ENCODE measurements at regions not wholly inside any gene's neighbourhood (a gene's known extent, or its start where the extent isn't known, plus 50 kb on each side); places are given as distances from the start of the nearest gene placed in this dataset.

DNA sequence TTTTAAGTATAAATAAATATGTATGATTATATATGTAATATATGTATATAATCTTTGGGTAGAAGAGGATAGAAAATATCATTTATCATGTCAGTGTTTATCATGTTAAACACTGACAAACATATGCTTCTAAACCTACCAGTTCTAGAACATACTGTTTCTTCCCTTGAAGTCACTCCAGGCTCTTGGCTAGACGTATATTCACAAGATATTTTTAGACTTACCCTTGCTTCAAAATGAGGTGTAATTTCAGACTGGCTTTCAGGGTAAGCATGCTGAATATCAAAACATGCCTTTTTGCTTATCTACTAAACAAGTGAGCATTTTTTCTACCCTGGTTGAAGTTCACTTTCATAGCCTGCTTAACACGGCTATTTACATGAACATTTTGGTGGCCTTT lies 642.4 kb upstream of the PKDCC start:
- Histone ChIP-seq H3K9me3 (replicated peaks in 1 of 2; ENCODE audit: control insufficient read depth in 2 of 2, insufficient read depth in 1 of 2, low read depth in 1 of 2, low read length in 2 of 2) (no peaks in the 10 kb centered on the region), H2BK120ac (ENCODE audit: low read depth, low read length) (no peak overlapping the region), H4K91ac (ENCODE audit: low read depth, low read length, poor library complexity) (no peak overlapping the region), H3K23ac (ENCODE audit: low read depth, low read length, poor library complexity) (no peak overlapping the region), H2BK15ac (ENCODE audit: low read length) (no peak overlapping the region), H4K8ac (ENCODE audit: low read depth, low read length) (no peak overlapping the region), H3K18ac (ENCODE audit: low read length) (no peak overlapping the region), H3K9ac (ENCODE audit: low read depth, low read length, poor library complexity) (no peak overlapping the region), H3K4me2 (ENCODE audit: insufficient read depth, low read length, poor library complexity, severe bottlenecking) (no peak overlapping the region), H3K27ac (replicated peaks; ENCODE audit: low read length) (no peak overlapping the region), H2BK5ac (ENCODE audit: low read length) (no peak overlapping the region), H3K4ac (ENCODE audit: low read length) (no peak overlapping the region), H3K4me1 (ENCODE audit: control insufficient read depth in 2 of 2, insufficient read depth in 1 of 2, low read depth in 1 of 2, low read length in 2 of 2) (no peaks in the 10 kb centered on the region), H2AK5ac (ENCODE audit: low read depth, low read length) (no peak overlapping the region), H3K4me3 (ENCODE audit: low read length in 2 of 2) (no peak overlapping the region), H2BK12ac (ENCODE audit: low read length) (no peak overlapping the region), H2AFZ (ENCODE audit: low read length) (no peak overlapping the region), H3K27me3 (ENCODE audit: control insufficient read depth in 3 of 3, insufficient read depth in 3 of 3, low read depth in 1 of 3, low read length in 3 of 3) (peaks cover 0 to 3% (median 0%) of the 10 kb centered on the region in 3 experiments), H3K14ac (ENCODE audit: low read length) (no peak overlapping the region), H3K79me1 (ENCODE audit: low read depth, low read length) (no peaks in the 10 kb centered on the region), H3K36me3 (replicated peaks in 1 of 2; ENCODE audit: control insufficient read depth in 2 of 2, insufficient read depth in 2 of 2, low read length in 2 of 2) (no peaks in the 10 kb centered on the region)
- DNase-seq (ENCODE audit: low spot score) = no peak
- no CpG with 5 or more reads among the region's 2 CpGs for WGBS, 2 donors (ENCODE audit: extremely low coverage in 2 of 2, insufficient read length in 2 of 2, insufficient replicate concordance in 1 of 2)

DNA sequence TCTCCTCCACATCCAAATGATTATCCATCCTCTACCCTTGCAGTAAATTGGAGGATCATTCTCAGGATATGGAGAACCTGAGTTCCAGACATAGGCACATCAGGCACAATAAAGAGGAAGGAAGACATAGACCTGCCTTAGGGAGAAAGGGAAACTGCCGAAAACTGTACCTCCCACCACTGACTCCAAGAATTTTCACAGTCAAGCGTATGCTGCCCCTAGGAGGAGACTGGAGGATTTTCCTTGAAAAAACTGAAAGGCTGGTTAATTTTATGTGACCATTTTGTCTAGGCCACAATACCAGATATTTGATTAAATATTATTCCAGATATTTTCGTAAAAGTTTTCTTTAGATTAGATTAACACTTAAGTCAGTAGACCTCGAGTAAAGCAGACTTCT lies 638.5 kb upstream of the PKDCC start:
- Histone ChIP-seq H3K14ac (ENCODE audit: low read length) (no peak overlapping the region), H3K4ac (ENCODE audit: low read length) (no peak overlapping the region), H3K18ac (ENCODE audit: low read length) (no peak overlapping the region), H2BK5ac (ENCODE audit: low read length) (no peak overlapping the region), H2BK12ac (ENCODE audit: low read length) (no peak overlapping the region), H4K91ac (ENCODE audit: low read depth, low read length, poor library complexity) (no peak overlapping the region), H2AK5ac (ENCODE audit: low read depth, low read length) (no peak overlapping the region), H3K36me3 (replicated peaks in 1 of 2; ENCODE audit: control insufficient read depth in 2 of 2, insufficient read depth in 2 of 2, low read length in 2 of 2) (no peaks in the 10 kb centered on the region), H3K4me1 (ENCODE audit: control insufficient read depth in 2 of 2, insufficient read depth in 1 of 2, low read depth in 1 of 2, low read length in 2 of 2) (no peaks in the 10 kb centered on the region), H3K27me3 (ENCODE audit: control insufficient read depth in 3 of 3, insufficient read depth in 3 of 3, low read depth in 1 of 3, low read length in 3 of 3) (no peaks in the 10 kb centered on the region), H2BK15ac (ENCODE audit: low read length) (no peak overlapping the region), H4K8ac (ENCODE audit: low read depth, low read length) (no peak overlapping the region), H3K4me3 (ENCODE audit: low read length in 2 of 2) (no peak overlapping the region), H3K27ac (replicated peaks; ENCODE audit: low read length) (no peak overlapping the region), H3K9me3 (replicated peaks in 1 of 2; ENCODE audit: control insufficient read depth in 2 of 2, insufficient read depth in 1 of 2, low read depth in 1 of 2, low read length in 2 of 2) (no peaks in the 10 kb centered on the region), H2AFZ (ENCODE audit: low read length) (no peak overlapping the region), H3K9ac (ENCODE audit: low read depth, low read length, poor library complexity) (no peak overlapping the region), H3K23ac (ENCODE audit: low read depth, low read length, poor library complexity) (no peak overlapping the region), H2BK120ac (ENCODE audit: low read depth, low read length) (no peak overlapping the region), H3K79me1 (ENCODE audit: low read depth, low read length) (no peaks in the 10 kb centered on the region), H3K4me2 (ENCODE audit: insufficient read depth, low read length, poor library complexity, severe bottlenecking) (no peak overlapping the region)
- no CpG with 5 or more reads among the region's 4 CpGs for WGBS, 2 donors (ENCODE audit: extremely low coverage in 2 of 2, insufficient read length in 2 of 2, insufficient replicate concordance in 1 of 2)
- DNase-seq (ENCODE audit: low spot score) = no peak

DNA sequence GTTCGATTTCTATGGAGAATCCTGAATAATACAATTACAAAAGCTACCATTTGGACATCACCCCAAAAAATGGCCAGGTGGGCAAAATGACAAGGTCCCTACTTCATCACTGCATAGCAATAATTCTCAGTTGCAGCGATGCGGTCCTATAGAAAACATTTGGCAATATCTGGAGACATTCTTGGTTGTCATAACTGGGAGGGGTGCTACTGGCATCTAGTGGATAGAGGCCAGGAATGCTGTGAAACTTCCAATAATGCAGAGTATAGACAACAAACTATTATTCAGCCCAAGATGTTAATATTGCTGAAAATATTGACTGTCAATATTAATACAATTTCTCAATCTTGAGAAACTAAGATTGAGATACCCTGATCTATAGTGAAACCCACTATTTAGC lies 637.8 kb upstream of the PKDCC start:
- no CpG with 5 or more reads among the region's 3 CpGs for WGBS, 2 donors (ENCODE audit: extremely low coverage in 2 of 2, insufficient read length in 2 of 2, insufficient replicate concordance in 1 of 2)
- DNase-seq (ENCODE audit: low spot score) = no peak

DNA sequence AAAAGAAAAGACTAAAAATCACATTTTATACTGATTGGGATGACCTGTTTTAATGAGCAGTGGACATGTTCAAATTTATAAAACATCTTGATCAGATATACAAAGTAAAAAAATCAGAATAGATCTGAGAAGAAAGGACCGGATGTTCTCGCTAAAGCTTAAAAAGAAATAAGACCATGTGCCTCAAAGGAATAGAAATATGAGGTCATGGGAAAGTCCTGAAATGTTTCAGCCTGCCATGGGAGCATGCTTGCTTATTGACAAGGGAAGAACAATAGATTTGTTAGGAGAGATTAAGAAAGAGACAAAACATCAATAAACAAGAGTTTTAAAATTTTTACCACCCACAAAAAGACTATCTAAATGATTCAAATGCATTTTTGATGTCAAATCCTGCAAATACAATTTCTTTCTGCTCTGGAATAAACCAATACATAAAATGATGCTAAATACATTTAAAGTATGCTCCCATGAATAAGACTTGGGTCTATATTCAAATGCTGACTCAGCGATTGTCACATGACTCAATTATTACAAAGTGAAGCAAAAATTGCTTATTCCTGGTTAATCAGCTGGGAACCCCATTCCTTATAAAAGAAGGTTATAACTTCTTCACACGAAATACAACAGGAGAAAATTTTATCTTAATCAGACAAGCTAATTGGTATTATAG lies 633.9 kb upstream of the PKDCC start:
- WGBS, 2 donors (ENCODE audit: extremely low coverage in 2 of 2, insufficient read length in 2 of 2, insufficient replicate concordance in 1 of 2) = no CpG with 5 or more reads among the region's 4 CpGs
- Histone ChIP-seq H3K4ac (ENCODE audit: low read length) (no peak overlapping the region), H2AK5ac (ENCODE audit: low read depth, low read length) (no peak overlapping the region), H2BK120ac (ENCODE audit: low read depth, low read length) (no peak overlapping the region), H2BK12ac (ENCODE audit: low read length) (no peak overlapping the region), H3K18ac (ENCODE audit: low read length) (no peak overlapping the region), H3K9me3 (replicated peaks in 1 of 2; ENCODE audit: control insufficient read depth in 2 of 2, insufficient read depth in 1 of 2, low read depth in 1 of 2, low read length in 2 of 2) (peaks cover 0 to 4% of the 10 kb centered on the region in 2 donors), H4K8ac (ENCODE audit: low read depth, low read length) (no peak overlapping the region), H3K79me1 (ENCODE audit: low read depth, low read length) (peaks cover 1% of the 10 kb centered on the region), H3K27ac (replicated peaks; ENCODE audit: low read length) (no peak overlapping the region), H3K4me3 (ENCODE audit: low read length in 2 of 2) (no peak overlapping the region), H2AFZ (ENCODE audit: low read length) (no peak overlapping the region), H3K23ac (ENCODE audit: low read depth, low read length, poor library complexity) (no peak overlapping the region), H4K91ac (ENCODE audit: low read depth, low read length, poor library complexity) (no peak overlapping the region), H3K36me3 (replicated peaks in 1 of 2; ENCODE audit: control insufficient read depth in 2 of 2, insufficient read depth in 2 of 2, low read length in 2 of 2) (peaks cover 0 to 2% of the 10 kb centered on the region in 2 donors), H3K27me3 (ENCODE audit: control insufficient read depth in 3 of 3, insufficient read depth in 3 of 3, low read depth in 1 of 3, low read length in 3 of 3) (no peaks in the 10 kb centered on the region), H2BK15ac (ENCODE audit: low read length) (no peak overlapping the region), H3K9ac (ENCODE audit: low read depth, low read length, poor library complexity) (no peak overlapping the region), H3K14ac (ENCODE audit: low read length) (no peak overlapping the region), H2BK5ac (ENCODE audit: low read length) (no peak overlapping the region), H3K4me2 (ENCODE audit: insufficient read depth, low read length, poor library complexity, severe bottlenecking) (no peak overlapping the region), H3K4me1 (ENCODE audit: control insufficient read depth in 2 of 2, insufficient read depth in 1 of 2, low read depth in 1 of 2, low read length in 2 of 2) (peaks cover 0 to 1% of the 10 kb centered on the region in 2 donors)
- DNase-seq (ENCODE audit: low spot score) = no peak

More for the DNA sequence above, 637.8 kb upstream of the PKDCC start:
- H2AK5ac ChIP-seq (ENCODE audit: low read depth, low read length) = no peak overlapping the region
- no peak overlapping the region for H2BK5ac ChIP-seq (ENCODE audit: low read length)
- H4K8ac ChIP-seq (ENCODE audit: low read depth, low read length) = no peak overlapping the region
- H2BK12ac ChIP-seq (ENCODE audit: low read length) = no peak overlapping the region
- no peak overlapping the region for H3K4ac ChIP-seq (ENCODE audit: low read length)
- H3K23ac ChIP-seq (ENCODE audit: low read depth, low read length, poor library complexity) = no peak overlapping the region
- H3K9ac ChIP-seq (ENCODE audit: low read depth, low read length, poor library complexity) = no peak overlapping the region
- H3K27ac ChIP-seq (replicated peaks; ENCODE audit: low read length) = no peak overlapping the region
- H3K4me3 ChIP-seq (ENCODE audit: low read length in 2 of 2) = no peak overlapping the region
- no peak overlapping the region for H3K14ac ChIP-seq (ENCODE audit: low read length)
- no peak overlapping the region for H2AFZ ChIP-seq (ENCODE audit: low read length)
- no peak overlapping the region for H3K4me2 ChIP-seq (ENCODE audit: insufficient read depth, low read length, poor library complexity, severe bottlenecking)
- peaks cover 0 to 2% of the 10 kb centered on the region in 2 donors for H3K36me3 ChIP-seq (replicated peaks in 1 of 2; ENCODE audit: control insufficient read depth in 2 of 2, insufficient read depth in 2 of 2, low read length in 2 of 2)
- peaks cover 1% of the 10 kb centered on the region for H3K79me1 ChIP-seq (ENCODE audit: low read depth, low read length)
- H3K27me3 ChIP-seq (ENCODE audit: control insufficient read depth in 3 of 3, insufficient read depth in 3 of 3, low read depth in 1 of 3, low read length in 3 of 3) = no peaks in the 10 kb centered on the region
- no peak overlapping the region for H4K91ac ChIP-seq (ENCODE audit: low read depth, low read length, poor library complexity)
- H3K18ac ChIP-seq (ENCODE audit: low read length) = no peak overlapping the region
- no peak overlapping the region for H2BK120ac ChIP-seq (ENCODE audit: low read depth, low read length)
- H3K9me3 ChIP-seq (replicated peaks in 1 of 2; ENCODE audit: control insufficient read depth in 2 of 2, insufficient read depth in 1 of 2, low read depth in 1 of 2, low read length in 2 of 2) = peaks cover 0 to 4% of the 10 kb centered on the region in 2 donors
- H2BK15ac ChIP-seq (ENCODE audit: low read length) = no peak overlapping the region
- peaks cover 0 to 1% of the 10 kb centered on the region in 2 donors for H3K4me1 ChIP-seq (ENCODE audit: control insufficient read depth in 2 of 2, insufficient read depth in 1 of 2, low read depth in 1 of 2, low read length in 2 of 2)
